Testis (tissue), 2 donors: ENCODE measurements at regions not wholly inside any gene's neighbourhood (a gene's known extent, or its start where the extent isn't known, plus 50 kb on each side); places are given as distances from the start of the nearest gene placed in this dataset.

Source experiments
- DNase-seq: peaks from one replicate; pipeline ENCODE4 v3.0.0-alpha.2; 2019
- H3K27ac ChIP-seq, 2 donors: fragments of 200-600 bp; sonication (generic); one replicate each; pipeline ENCODE4 v1.5.1; 2019
- H3K27me3 ChIP-seq: fragments of 200-600 bp; sonication (generic); one replicate; pipeline ENCODE4 v1.5.1; 2019
- H3K36me3 ChIP-seq: fragments of 200-600 bp; sonication (generic); one replicate; pipeline ENCODE4 v1.5.1; 2017; ENCODE audit warnings: low read depth; ENCODE audit errors: missing control alignments
- H3K4me1 ChIP-seq: fragments of 200-600 bp; sonication (generic); one replicate; pipeline ENCODE4 v1.5.1; 2019
- H3K4me3 ChIP-seq, 2 donors: fragments of 200-600 bp; sonication (generic); one replicate each; pipeline ENCODE4 v1.5.1; 2017 to 2019
- H3K9me3 ChIP-seq: fragments of 200-600 bp; sonication (generic); one replicate; pipeline ENCODE4 v1.5.1; 2017
- POLR2A ChIP-seq: fragments of 450-650 bp; IDR thresholded peaks from one replicate; pipeline ENCODE4 v1.6.1; 2017; ENCODE audit warnings: antibody characterized with exemption, mild to moderate bottlenecking, moderate library complexity
- WGBS, 2 donors: methylation state at CpG; one replicate each; pipeline ENCODE4 v1.1.5; 2018; 5-methylcytosine and 5-hydroxymethylcytosine counted together
- intact Hi-C: fragments of 100-400 bp; cut with DNase I; formaldehyde crosslinking; loops from one replicate; pipeline ENCODE4 v1.15.1; 2023; ENCODE audit warnings: low total_unique reads
- TF ChIP-seq, protein P1 (sequence below), 3 experiments: fragments of 450-650 bp in 2 of 3; fragments of 200-600 bp in 1 of 3; sonication (generic) in 1 of 3; IDR thresholded peaks; one replicate each; pipeline ENCODE4 v1.5.1; 2016 to 2019; ENCODE audit warnings: antibody characterized with exemption in 3 of 3, mild to moderate bottlenecking in 2 of 3, moderate library complexity in 1 of 3

DNA sequence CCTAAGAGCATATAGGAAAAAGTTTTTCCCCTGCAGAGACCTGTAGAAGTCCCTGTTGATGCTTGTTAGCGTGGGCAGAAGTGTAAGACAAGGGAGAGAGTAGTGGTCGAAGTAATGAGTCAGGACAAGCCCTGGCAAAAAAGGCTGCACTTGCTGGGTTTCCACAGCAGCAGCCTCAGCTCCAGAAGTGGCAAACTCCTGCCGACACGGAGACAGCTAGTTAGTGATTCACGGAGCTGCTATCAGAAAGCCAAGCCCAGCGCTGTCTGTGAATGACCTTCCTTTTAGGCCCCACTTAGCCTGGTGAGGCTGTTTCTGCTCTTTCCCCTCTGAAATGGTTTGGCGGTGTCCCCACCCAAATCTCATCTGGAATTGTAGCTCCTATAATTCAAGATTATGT is 109.1 kb downstream of the FAM50B start:
- intact Hi-C loops, result no loop called here
- H3K36me3 ChIP-seq, result no peaks in the 10 kb centered on the region
- no peak for DNase-seq
- no peaks in the 10 kb centered on the region for H3K27me3 ChIP-seq
- WGBS, 2 donors, result 79 to 95% methylated on average over 3 to 7 of the region's 7 CpGs
- H3K9me3 ChIP-seq, result no peaks in the 10 kb centered on the region
- H3K4me1 ChIP-seq, result no peaks in the 10 kb centered on the region
- no peak for TF ChIP-seq POLR2A
- TF ChIP-seq, protein P1, sequence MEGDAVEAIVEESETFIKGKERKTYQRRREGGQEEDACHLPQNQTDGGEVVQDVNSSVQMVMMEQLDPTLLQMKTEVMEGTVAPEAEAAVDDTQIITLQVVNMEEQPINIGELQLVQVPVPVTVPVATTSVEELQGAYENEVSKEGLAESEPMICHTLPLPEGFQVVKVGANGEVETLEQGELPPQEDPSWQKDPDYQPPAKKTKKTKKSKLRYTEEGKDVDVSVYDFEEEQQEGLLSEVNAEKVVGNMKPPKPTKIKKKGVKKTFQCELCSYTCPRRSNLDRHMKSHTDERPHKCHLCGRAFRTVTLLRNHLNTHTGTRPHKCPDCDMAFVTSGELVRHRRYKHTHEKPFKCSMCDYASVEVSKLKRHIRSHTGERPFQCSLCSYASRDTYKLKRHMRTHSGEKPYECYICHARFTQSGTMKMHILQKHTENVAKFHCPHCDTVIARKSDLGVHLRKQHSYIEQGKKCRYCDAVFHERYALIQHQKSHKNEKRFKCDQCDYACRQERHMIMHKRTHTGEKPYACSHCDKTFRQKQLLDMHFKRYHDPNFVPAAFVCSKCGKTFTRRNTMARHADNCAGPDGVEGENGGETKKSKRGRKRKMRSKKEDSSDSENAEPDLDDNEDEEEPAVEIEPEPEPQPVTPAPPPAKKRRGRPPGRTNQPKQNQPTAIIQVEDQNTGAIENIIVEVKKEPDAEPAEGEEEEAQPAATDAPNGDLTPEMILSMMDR (IDR thresholded peaks at IDR 0.05), result no peak
- no peak overlapping the region for H3K27ac ChIP-seq
- H3K4me3 ChIP-seq, result no peak overlapping the region

DNA sequence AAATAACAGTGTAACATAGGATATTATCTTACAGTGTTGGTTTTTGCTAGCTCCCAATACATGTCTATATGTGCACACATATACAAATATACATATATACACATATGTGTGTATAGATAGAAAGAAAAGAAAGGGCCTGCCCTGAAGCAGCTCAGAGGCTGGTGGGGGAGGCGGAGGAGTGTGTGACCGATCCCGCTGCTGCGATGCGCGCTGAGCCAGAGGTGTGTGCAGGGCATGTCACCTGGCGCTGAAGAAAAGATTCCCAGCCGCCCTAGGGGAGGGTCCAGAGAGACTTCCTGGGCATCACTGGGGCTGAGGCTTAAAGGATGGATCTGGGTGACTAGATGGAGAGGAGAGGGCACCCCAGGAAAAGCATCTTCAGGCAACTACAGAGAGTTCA is 110.2 kb downstream of the FAM50B start:
- intact Hi-C loops, result no loop called here
- no peaks in the 10 kb centered on the region for H3K9me3 ChIP-seq
- no peaks in the 10 kb centered on the region for H3K27me3 ChIP-seq
- no peaks in the 10 kb centered on the region for H3K36me3 ChIP-seq
- TF ChIP-seq POLR2A, result no peak
- TF ChIP-seq, protein P1 (IDR thresholded peaks at IDR 0.05), result no peak
- WGBS, 2 donors, result 89 to 90% methylated on average over 8 of the region's 8 CpGs
- H3K4me1 ChIP-seq, result no peaks in the 10 kb centered on the region
- no peak for DNase-seq
- no peak overlapping the region for H3K4me3 ChIP-seq
- H3K27ac ChIP-seq, result no peak overlapping the region

DNA sequence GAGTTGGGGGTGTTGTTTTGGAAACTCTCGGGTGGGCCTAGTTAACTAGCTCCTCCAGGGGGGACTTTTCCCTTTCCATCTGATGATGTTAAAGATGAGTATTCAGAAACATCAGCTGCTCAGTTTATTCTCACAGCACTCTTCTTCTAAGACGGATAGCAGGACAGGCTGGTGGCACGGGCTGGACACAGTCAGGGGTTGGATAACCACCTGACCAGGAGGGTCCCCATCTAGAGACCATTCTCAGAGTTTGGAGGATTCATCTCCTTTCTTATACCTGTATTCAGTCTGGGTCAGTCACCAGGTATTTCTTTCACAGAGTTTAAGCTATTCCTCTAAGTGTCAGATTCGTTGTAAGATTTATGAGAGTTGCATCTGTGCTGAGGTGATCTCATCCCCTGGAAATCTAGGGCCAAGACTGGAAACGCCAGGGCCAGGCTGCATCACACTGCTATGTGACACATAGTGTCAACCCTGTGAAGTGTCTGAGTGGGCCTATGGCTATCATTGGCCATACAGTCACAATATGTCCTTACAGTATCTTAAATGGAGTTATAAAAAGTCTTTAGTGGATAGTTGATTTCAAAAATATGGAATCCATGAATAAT is 111.7 kb downstream of the FAM50B start:
- no peaks in the 10 kb centered on the region for H3K4me1 ChIP-seq
- WGBS, 2 donors, result 80 to 85% methylated on average over 5 of the region's 5 CpGs
- TF ChIP-seq POLR2A, result no peak
- TF ChIP-seq, protein P1 (IDR thresholded peaks at IDR 0.05), result no peak
- H3K27ac ChIP-seq, result no peak overlapping the region
- no peaks in the 10 kb centered on the region for H3K9me3 ChIP-seq
- no peak for DNase-seq
- H3K4me3 ChIP-seq, result no peak overlapping the region
- H3K27me3 ChIP-seq, result no peaks in the 10 kb centered on the region
- H3K36me3 ChIP-seq, result no peaks in the 10 kb centered on the region
- intact Hi-C loops, result no loop called here

DNA sequence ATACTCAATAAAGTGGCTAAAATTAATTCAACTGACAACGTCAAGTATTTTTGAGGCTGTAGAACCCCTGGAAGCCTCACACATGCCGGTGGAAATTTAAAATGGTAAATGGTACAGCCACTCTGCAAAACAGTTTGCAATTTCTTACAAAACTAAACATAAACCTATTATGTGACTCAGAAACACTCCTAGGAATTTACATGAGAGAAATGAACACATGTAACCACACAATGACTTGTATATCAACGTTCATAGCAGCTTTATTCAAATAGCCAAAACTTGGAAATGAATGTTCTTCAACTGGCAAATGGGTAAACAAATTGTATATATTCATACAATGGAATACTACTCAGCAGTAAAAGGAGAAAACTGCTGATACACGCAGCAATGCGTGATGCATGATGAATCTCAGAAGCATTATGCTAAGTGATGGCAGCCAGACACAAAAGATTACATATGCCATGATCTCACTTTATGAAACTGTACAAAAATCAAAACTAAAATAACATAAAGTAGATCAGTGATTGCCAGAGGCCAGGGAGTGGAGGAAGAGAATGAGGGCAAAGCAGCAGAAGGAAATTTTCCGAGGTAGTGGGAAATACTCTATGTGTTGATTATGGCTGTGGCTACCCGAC is 112.5 kb downstream of the FAM50B start:
- Histone ChIP-seq H3K27ac (no peak overlapping the region), H3K4me1 (no peaks in the 10 kb centered on the region), H3K4me3 (no peak overlapping the region), H3K9me3 (no peaks in the 10 kb centered on the region), H3K36me3 (no peaks in the 10 kb centered on the region), H3K27me3 (no peaks in the 10 kb centered on the region)
- TF ChIP-seq, protein P1 (IDR thresholded peaks at IDR 0.05), result no peak
- TF ChIP-seq POLR2A, result no peak
- intact Hi-C loops, result no loop called here
- DNase-seq, result no peak
- whole genome bisulfite sequencing, 2 donors, result 89 to 91% methylated on average over 7 of the region's 7 CpGs
